Prostate gland (tissue), 2 donors: ENCODE measurements at regions not wholly inside any gene's neighbourhood (a gene's known extent, or its start where the extent isn't known, plus 50 kb on each side); places are given as distances from the start of the nearest gene placed in this dataset.

Experiments used
- DNase-seq: peaks from one replicate; pipeline ENCODE4 v3.0.0-alpha.2; 2019; ENCODE audit warnings: low spot score
- H3K27ac ChIP-seq, 2 donors: fragments of 200-600 bp; sonication (generic); 2 replicates each; pipeline ENCODE4 v1.5.1; 2017 to 2019
- H3K27me3 ChIP-seq: fragments of 200-600 bp; sonication (generic); replicated peaks from 2 replicates; pipeline ENCODE4 v1.5.1; 2019; ENCODE audit not compliant: insufficient read depth
- H3K36me3 ChIP-seq, 2 donors: fragments of 200-600 bp; sonication (generic); 1 replicate in 1 of 2; 2 replicates in 1 of 2; pipeline versions ENCODE4 v1.5.1 to v1.8.1; 2017 to 2019
- H3K4me1 ChIP-seq: fragments of 200-600 bp; sonication (generic); replicated peaks from 2 replicates; pipeline ENCODE4 v1.5.1; 2019
- H3K4me3 ChIP-seq, 2 donors: fragments of 200-600 bp; sonication (generic); 2 replicates each; pipeline ENCODE4 v1.5.1; 2017 to 2019
- H3K9me3 ChIP-seq: fragments of 200-600 bp; sonication (generic); 2 replicates; pipeline ENCODE4 v1.5.1; 2017
- POLR2A ChIP-seq: fragments of 450-650 bp; IDR thresholded peaks from one replicate; pipeline ENCODE4 v1.6.1; 2016; ENCODE audit warnings: antibody characterized with exemption, mild to moderate bottlenecking
- POLR2AphosphoS5 ChIP-seq: sonication (generic); formaldehyde crosslinking; IDR thresholded peaks from one replicate; pipeline ENCODE4 v1.6.1; 2017; ENCODE audit warnings: antibody characterized with exemption
- WGBS: methylation state at CpG from one replicate; pipeline ENCODE4 v1.1.5; 2018; 5-methylcytosine and 5-hydroxymethylcytosine counted together
- intact Hi-C: fragments of 100-400 bp; cut with DNase I; formaldehyde crosslinking; loops from one replicate; pipeline ENCODE4 v1.14.2; 2022
- TF ChIP-seq, protein P1 (sequence below), 4 experiments: fragments of 200-600 bp in 2 of 4; fragments of 450-650 bp in 2 of 4; sonication (generic) in 2 of 4; IDR thresholded peaks; 1 replicate in 3 of 4; 2 replicates in 1 of 4; pipeline ENCODE4 v1.5.1; 2016 to 2019; ENCODE audit warnings: antibody characterized with exemption in 4 of 4, mild to moderate bottlenecking in 2 of 4, moderate library complexity in 2 of 4

DNA sequence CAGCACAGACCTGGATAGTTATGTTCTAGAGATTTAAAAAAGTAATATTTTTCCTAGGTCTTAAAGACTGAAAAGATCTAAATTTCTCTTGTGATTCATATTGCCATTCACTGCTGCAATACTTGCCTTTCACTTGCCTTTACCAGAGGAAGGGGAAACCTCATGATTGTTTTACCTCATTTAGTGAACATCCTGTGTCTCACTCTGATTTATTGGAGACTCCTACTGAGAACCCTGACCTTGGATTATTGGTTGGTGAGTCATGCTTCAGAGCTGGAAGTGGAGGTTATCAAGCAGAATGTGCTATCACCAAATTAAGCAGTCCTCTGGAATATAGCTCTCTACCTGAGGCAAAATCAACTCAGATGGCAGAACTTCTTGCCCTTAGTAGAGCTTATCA is 500.5 kb downstream of the TSN start:
- DNase-seq = no peak
- H3K36me3 ChIP-seq = no peaks in the 10 kb centered on the region
- intact Hi-C loops = no loop called here
- TF ChIP-seq POLR2AphosphoS5 (no peak), POLR2A (no peak)
- TF ChIP-seq, protein P1, sequence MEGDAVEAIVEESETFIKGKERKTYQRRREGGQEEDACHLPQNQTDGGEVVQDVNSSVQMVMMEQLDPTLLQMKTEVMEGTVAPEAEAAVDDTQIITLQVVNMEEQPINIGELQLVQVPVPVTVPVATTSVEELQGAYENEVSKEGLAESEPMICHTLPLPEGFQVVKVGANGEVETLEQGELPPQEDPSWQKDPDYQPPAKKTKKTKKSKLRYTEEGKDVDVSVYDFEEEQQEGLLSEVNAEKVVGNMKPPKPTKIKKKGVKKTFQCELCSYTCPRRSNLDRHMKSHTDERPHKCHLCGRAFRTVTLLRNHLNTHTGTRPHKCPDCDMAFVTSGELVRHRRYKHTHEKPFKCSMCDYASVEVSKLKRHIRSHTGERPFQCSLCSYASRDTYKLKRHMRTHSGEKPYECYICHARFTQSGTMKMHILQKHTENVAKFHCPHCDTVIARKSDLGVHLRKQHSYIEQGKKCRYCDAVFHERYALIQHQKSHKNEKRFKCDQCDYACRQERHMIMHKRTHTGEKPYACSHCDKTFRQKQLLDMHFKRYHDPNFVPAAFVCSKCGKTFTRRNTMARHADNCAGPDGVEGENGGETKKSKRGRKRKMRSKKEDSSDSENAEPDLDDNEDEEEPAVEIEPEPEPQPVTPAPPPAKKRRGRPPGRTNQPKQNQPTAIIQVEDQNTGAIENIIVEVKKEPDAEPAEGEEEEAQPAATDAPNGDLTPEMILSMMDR (IDR thresholded peaks at IDR 0.05) = no peak
- no peaks in the 10 kb centered on the region for H3K27me3 ChIP-seq
- no peaks in the 10 kb centered on the region for H3K4me1 ChIP-seq
- H3K9me3 ChIP-seq = no peaks in the 10 kb centered on the region
- no peak overlapping the region for H3K27ac ChIP-seq
- no peak overlapping the region for H3K4me3 ChIP-seq

DNA sequence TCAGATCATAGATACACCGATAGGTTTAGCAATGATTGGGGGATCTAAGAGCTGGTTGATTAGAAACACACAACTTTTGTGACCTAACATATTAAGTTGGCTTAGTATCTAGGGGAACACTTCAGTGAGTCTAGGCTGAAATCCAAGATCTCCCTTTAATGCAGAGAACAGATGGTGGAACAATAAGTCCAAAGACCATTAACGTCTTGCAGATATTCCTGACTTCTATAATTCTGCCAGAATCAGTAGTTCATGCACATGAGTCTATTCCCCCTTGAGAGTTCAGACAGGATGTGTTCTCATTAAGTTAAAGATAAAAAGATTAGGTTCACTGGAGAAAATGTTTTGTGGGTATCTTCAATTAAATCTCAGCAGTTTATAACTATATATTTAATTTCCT is 506.5 kb downstream of the TSN start:
- H3K36me3 ChIP-seq = no peaks in the 10 kb centered on the region
- intact Hi-C loops = no loop called here
- no peak overlapping the region for H3K27ac ChIP-seq
- no peaks in the 10 kb centered on the region for H3K9me3 ChIP-seq
- 28% methylated on average over 2 of the region's 2 CpGs for WGBS
- DNase-seq = no peak
- no peak overlapping the region for H3K4me3 ChIP-seq
- TF ChIP-seq POLR2AphosphoS5 = no peak
- TF ChIP-seq, protein P1 (IDR thresholded peaks at IDR 0.05) = no peak
- TF ChIP-seq POLR2A = no peak
- no peaks in the 10 kb centered on the region for H3K4me1 ChIP-seq
- H3K27me3 ChIP-seq = no peaks in the 10 kb centered on the region

DNA sequence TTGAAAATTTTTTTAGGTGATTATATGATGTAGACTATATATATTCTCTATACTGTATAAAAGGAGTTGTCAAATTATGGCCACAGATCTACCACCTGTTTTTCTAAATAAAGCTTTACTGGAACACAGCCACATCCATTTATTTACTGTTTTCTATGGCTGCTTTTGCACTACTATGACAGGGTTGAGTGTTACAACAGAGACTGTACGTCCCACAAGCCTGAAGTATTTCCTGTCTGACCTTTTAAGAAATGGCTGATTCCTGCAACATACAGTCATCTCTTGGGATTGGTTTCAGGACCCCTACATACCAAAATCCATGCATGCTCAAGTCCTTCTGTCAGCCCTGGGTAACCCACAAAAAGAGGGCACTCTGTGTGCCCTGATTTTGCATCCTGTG is 508.3 kb downstream of the TSN start:
- DNase-seq = no peak
- intact Hi-C loops = no loop called here
- H3K27ac ChIP-seq = no peak overlapping the region
- H3K27me3 ChIP-seq = no peaks in the 10 kb centered on the region
- H3K36me3 ChIP-seq = no peaks in the 10 kb centered on the region
- no peak for TF ChIP-seq POLR2A
- TF ChIP-seq, protein P1 (IDR thresholded peaks at IDR 0.05) = no peak
- H3K4me1 ChIP-seq = no peaks in the 10 kb centered on the region
- H3K4me3 ChIP-seq = no peak overlapping the region
- H3K9me3 ChIP-seq = no peaks in the 10 kb centered on the region
- WGBS = 33% methylated on average over 1 of the region's 1 CpG

DNA sequence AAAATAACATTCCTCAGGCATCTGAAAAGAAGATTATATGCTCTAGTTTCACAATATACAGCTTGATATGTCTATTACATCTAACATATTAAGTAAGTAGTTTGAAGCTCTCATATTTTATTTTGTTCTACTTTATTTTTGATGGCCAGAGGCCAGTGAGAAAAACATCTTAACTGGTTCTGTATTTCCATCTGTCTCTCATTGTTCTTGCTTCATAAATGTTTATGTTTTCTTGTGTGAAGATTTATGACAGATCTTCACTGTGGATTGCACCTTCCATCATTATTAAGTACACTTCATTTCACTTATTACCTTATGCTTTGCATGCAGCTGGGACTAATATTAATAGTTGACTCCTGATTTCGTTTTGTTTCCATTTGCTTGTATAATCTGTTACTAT is 511.2 kb downstream of the TSN start:
- no peak for DNase-seq
- Histone ChIP-seq H3K4me3 (no peak overlapping the region), H3K27ac (no peak overlapping the region), H3K9me3 (no peaks in the 10 kb centered on the region), H3K36me3 (no peaks in the 10 kb centered on the region), H3K27me3 (no peaks in the 10 kb centered on the region), H3K4me1 (no peaks in the 10 kb centered on the region)
- TF ChIP-seq POLR2A (no peak), POLR2AphosphoS5 (no peak)
- TF ChIP-seq, protein P1 (IDR thresholded peaks at IDR 0.05) = no peak
- intact Hi-C loops = no loop called here
- 38% methylated on average over 1 of the region's 1 CpG for WGBS

GRCh38 chr2:122267947-122268346 is 512.5 kb downstream of the TSN start:
- Histone ChIP-seq H3K36me3 (no peaks in the 10 kb centered on the region), H3K4me3 (no peak overlapping the region), H3K9me3 (no peaks in the 10 kb centered on the region), H3K27ac (no peak overlapping the region), H3K27me3 (no peaks in the 10 kb centered on the region), H3K4me1 (no peaks in the 10 kb centered on the region)
- DNase-seq = no peak
- intact Hi-C loops = no loop called here
- no peak for TF ChIP-seq POLR2AphosphoS5
- TF ChIP-seq, protein P1 (IDR thresholded peaks at IDR 0.05) = no peak
- WGBS = 93% methylated on average over 5 of the region's 5 CpGs
